ENCODE measurements at regions not wholly inside any gene's neighbourhood (a gene's known extent, or its start where the extent isn't known, plus 50 kb on each side); places are given as distances from the start of the nearest gene placed in this dataset.

GRCh38 chr17:77366206-77366557 lies 225.4 kb downstream of the SEC14L1 start:
- no peak for DNase-seq

- DNase-seq: no peak
Observed at GRCh38 chr17:77366558-77367245, 225.9 kb downstream of the SEC14L1 start.

- DNase-seq: no peak
Observed at GRCh38 chr17:77369544-77369971, 228.8 kb downstream of the SEC14L1 start.

- DNase-seq: no peak
Observed at GRCh38 chr17:77370586-77370985, 229.8 kb downstream of the SEC14L1 start.

- no peak for DNase-seq
Observed at GRCh38 chr17:77371117-77371887, 230.5 kb downstream of the SEC14L1 start.

GRCh38 chr17:77371888-77372443 lies 231.2 kb downstream of the SEC14L1 start:
- DNase-seq: no peak

GRCh38 chr17:77372444-77373298 lies 231.9 kb downstream of the SEC14L1 start:
- DNase-seq: peak; percentile 51

GRCh38 chr17:77373299-77374169 lies 232.8 kb downstream of the SEC14L1 start:
- DNase-seq: peak; percentile 46

- peak; percentile 75 for DNase-seq
Observed at GRCh38 chr17:77374170-77374936, 233.6 kb downstream of the SEC14L1 start.

- DNase-seq: no peak
Observed at GRCh38 chr17:77375108-77375916, 234.5 kb downstream of the SEC14L1 start.

GRCh38 chr17:77375917-77376651 lies 235.3 kb downstream of the SEC14L1 start:
- DNase-seq: peak; percentile 59

- no peak for DNase-seq
Observed at GRCh38 chr17:77376795-77377709, 236.3 kb downstream of the SEC14L1 start.

GRCh38 chr17:77377710-77378235 lies 237.0 kb downstream of the SEC14L1 start:
- DNase-seq: no peak

GRCh38 chr17:77378318-77379064 lies 237.7 kb downstream of the SEC14L1 start:
- no peak for DNase-seq

GRCh38 chr17:77379065-77379428 lies 238.3 kb downstream of the SEC14L1 start:
- no peak for DNase-seq

GRCh38 chr17:77379832-77380231 lies 239.1 kb downstream of the SEC14L1 start:
- no peak for DNase-seq

GRCh38 chr17:77380395-77381184 lies 239.8 kb downstream of the SEC14L1 start:
- no peak for DNase-seq
